NCI-H146 treated with DMSO at 0.1 percent for 48 hours (cell line): ENCODE measurements at regions not wholly inside any gene's neighbourhood (a gene's known extent, or its start where the extent isn't known, plus 50 kb on each side); places are given as distances from the start of the nearest gene placed in this dataset.
A peak's percentile ranks its signal among the peaks of the same experiment; 100 is the strongest.
"Not testable (repeated sequence)": the region's sequence is repeated elsewhere in the genome, so short reads cannot be mapped to it uniquely, and the experiment has no call there.

ENCODE experiments used
- DNase-seq: peaks from one replicate; lab custom pipeline; 2025; ENCODE audit not compliant: unreplicated experiment; lab: John Stamatoyannopoulos, UW

DNA sequence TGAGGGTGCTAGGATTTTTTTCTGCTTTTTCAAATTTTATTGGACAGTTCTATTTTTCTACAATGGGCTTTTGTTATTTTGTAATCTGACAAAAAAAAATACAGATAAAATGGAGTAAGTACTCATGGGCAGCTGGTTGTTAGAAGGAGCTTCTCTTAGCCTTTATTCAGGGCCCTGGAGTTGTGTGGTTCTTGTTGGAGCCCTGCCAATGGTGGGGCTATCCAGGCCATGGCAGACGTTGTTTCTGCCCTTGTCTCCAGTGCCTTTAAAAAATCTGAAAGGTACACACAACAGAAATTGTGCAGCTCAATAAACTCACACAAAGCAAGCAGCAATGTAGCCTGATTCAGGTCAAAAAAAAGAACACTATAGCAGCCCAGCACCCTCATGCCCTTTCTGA, 153.5 kb upstream of the GALNT2 start:
- no peak for DNase-seq

- DNase-seq = not testable (repeated sequence)
Observed at GRCh38 chr1:229919488-229919887, 147.6 kb upstream of the GALNT2 start.

DNA sequence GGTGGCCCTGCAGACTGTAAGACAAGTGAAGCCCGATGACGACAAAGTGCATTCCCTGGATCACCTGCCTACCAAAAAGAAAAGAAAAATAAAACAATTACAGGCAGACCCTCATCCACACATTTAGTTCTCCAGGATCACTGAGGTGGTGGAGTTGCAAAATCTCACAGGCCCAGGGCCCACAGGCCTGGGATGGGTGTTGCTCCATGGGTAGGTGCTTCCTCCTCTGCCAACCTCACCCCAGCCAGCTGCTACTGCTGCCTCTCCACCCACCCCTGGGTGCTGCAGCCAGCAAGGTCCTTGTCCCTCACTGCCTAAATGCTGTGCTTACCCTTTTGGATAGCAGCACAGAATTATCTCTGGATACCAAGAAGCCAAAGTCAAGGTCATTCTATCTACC, 146.4 kb upstream of the GALNT2 start:
- no peak for DNase-seq

- DNase-seq = no peak
Observed at GRCh38 chr1:229922249-229922648, 144.8 kb upstream of the GALNT2 start.

DNA sequence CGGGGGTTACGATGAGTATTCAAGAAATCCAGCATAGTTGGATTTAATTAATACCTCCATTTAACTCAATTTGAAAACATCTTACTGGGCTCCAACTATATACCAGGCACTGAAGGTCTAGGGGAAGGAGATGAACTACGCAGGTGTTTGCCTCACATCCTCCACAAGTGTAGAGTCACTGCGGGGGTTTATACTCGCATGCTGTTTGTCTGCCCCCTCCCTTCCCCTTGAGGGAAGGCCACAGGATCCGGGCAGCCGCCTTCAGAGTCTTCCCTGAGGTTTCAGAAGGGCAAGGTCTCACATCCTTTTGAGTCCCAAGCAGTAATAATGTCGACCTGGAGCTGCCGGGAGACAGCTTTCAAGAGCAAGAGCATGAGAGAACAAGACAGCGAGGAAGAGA, 142.4 kb upstream of the GALNT2 start:
- DNase-seq = no peak

DNA sequence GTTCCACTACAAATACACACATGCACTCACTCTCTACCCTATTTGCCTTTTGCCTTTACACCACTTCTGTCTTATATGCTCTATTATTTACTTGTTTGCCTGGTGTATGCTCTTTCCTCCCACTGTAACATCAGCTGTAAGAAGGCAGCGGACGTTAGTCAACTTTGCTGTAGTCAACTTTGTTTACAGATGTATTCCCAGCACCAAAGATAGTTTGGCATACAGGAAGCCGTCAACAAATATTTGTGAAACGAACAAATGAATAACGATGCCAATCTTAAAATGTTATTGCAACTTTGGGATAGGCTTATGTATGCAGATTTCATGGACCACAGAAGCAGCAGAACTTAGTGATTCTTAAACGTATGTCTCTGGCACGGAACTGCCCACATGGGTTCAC, 138.3 kb upstream of the GALNT2 start:
- no peak for DNase-seq

- not testable (repeated sequence) for DNase-seq
Observed at GRCh38 chr1:229931751-229932150, 135.3 kb upstream of the GALNT2 start.

- DNase-seq = not testable (repeated sequence)
Observed at GRCh38 chr1:229935157-229935556, 131.9 kb upstream of the GALNT2 start.

DNA sequence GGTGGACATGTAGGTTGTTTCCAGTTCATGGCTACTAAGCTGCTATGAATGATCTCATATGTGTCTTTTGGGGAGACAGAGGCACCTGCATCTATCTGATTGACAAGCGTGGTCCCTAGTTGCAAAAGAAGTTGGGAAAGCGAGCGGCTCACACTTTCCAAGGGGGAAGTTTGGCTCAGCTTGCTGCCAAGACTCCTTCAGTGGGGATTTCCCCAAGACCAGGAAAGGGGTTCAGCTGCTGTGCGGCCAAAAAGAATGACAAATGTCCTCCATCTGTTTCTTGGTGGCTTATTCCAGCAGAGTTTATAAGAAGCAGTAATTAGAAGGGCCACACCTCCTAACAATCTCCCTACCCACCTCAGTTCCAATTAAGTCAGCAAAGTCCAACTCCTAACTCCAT, 128.5 kb upstream of the GALNT2 start:
- no peak for DNase-seq

DNA sequence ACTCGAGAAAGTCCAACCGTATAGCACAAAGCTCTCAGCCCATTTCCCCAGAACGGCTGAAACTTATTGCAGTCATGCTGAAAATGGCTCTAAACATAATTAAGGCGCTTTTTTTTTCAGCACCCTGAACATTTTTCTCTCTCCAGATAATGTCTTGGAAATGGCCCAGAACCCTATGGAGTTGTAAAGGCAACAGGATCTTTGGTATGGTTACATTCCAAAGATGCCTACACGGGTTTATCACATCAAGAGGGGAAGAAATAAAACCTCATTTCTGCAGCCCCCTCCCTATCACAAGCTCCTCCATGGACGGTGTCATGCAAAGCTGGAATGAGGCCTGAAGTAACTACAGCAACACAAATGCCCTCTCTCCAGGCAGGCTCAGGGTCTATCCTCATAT, 126.4 kb upstream of the GALNT2 start:
- no peak for DNase-seq

GRCh38 chr1:229941160-229941559, 125.9 kb upstream of the GALNT2 start:
- DNase-seq = no peak

- no peak for DNase-seq
Observed at GRCh38 chr1:229941831-229942230, 125.2 kb upstream of the GALNT2 start.

- DNase-seq = peak; percentile 72
Observed at GRCh38 chr1:229942501-229942900, 124.5 kb upstream of the GALNT2 start.

DNA sequence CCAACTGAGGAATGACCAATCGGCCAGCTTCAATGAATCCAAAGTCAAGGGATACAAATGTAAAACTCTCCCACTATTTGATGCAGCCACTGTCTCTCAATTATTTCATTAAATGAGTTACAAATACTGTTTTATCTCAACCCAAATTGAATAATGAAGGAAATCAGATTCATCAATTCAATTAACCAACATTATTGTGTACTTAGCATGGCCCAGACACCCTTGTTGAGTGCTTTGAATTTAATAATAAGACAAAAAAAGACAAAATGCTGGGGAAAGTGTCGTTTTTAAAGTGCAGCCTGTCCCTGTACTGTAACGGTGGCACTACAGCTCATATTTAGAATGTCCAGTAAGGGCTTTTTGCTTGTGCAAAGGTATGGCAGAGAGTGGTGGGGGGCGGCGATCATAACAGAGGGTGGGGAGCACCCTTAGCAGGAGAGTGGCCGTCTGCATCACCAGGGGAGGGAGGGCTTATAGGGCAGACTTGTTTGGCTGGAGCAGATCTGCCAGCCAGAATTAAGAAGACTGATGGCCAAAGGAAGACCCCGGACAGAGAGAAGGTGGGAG, 123.8 kb upstream of the GALNT2 start:
- no peak for DNase-seq

- no peak for DNase-seq
Observed at GRCh38 chr1:229943988-229944743, 122.9 kb upstream of the GALNT2 start.

GRCh38 chr1:229945795-229946194, 121.2 kb upstream of the GALNT2 start:
- no peak for DNase-seq

DNA sequence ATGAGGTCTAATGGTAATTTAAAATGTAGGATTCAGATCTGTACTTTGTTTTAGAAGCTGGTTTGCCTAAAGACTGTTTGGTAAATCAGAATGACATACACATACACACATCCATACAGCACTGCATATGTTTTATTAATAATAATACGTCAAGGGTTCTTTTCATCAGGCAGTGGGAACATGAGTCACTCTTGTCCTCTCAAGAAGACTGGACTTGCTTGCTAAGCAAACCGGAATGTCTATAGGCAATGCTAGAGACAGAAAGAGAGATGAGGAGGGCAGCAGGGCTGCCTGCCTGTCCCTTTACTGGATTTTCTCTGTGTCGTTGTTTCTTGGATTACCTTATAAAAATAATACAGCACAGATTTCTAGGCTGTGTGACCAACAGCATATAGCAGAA, 119.1 kb upstream of the GALNT2 start:
- DNase-seq = no peak

- DNase-seq = no peak
Observed at GRCh38 chr1:229948438-229948837, 118.6 kb upstream of the GALNT2 start.

DNA sequence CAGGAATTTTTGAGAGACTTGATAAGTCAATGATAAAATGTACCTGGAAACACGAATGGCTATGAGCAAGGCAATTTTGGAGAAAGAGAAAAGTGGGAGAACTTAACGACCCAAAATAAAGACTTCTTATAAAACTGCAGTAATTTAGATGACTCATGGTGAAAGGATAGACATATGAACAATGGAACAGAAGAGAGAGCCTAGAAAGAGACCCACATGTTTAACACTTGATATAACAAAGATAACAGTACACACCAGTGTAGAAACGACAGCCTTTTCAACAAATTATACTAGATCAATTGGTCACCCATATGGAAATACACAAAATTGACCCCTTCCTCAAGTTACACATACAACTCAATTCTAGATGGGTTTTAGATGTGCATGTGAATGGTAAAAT, 117.5 kb upstream of the GALNT2 start:
- no peak for DNase-seq

- DNase-seq = no peak
Observed at GRCh38 chr1:229950020-229950419, 117.0 kb upstream of the GALNT2 start.

- DNase-seq = no peak
Observed at GRCh38 chr1:229950908-229951307, 116.1 kb upstream of the GALNT2 start.

- DNase-seq = no peak
Observed at GRCh38 chr1:229951856-229952534, 115.0 kb upstream of the GALNT2 start.
